Hematopoietic multipotent progenitor cell treated with erythropoietin and hydrocortisone succinate and interleukin-3 and kit ligand, for 8 days (in vitro differentiated cells): ENCODE measurements at regions not wholly inside any gene's neighbourhood (a gene's known extent, or its start where the extent isn't known, plus 50 kb on each side); places are given as distances from the start of the nearest gene placed in this dataset.

Experiments used
- DNase-seq: peaks from one replicate; pipeline ENCODE4 v3.0.0-alpha.2; 2015

GRCh38 chr10:130994191-130994590 is 317.3 kb downstream of the TCERG1L start:
- DNase-seq: no peak

DNA sequence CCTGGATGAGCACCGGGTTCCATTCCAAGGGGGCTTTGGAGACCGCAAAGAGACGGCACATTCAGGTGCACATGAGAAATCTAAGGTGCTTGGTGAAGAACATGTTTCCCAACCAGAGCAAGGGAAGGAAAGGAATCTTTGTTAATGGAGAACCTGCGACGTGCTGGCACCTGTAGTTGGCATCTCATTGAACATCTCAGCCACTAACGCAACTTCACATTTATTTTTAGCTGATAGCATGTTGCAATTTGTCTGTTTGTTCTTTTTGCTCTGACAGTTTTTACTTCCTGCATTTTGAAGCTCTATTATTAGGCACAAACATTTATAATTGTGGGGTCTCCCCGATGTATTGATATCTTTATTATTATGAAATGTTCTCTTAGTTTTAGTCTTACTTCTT is 316.7 kb downstream of the TCERG1L start:
- no peak for DNase-seq

- no peak for DNase-seq
These were observed 314.1 kb downstream of the TCERG1L start for GRCh38 chr10:130997267-130998045.

- DNase-seq: no peak
These were observed 313.5 kb downstream of the TCERG1L start for GRCh38 chr10:130998046-130998435.

- no peak for DNase-seq
These were observed 312.9 kb downstream of the TCERG1L start for GRCh38 chr10:130998642-130999041.

- DNase-seq: no peak
These were observed 311.9 kb downstream of the TCERG1L start for GRCh38 chr10:130999376-131000202.

DNA sequence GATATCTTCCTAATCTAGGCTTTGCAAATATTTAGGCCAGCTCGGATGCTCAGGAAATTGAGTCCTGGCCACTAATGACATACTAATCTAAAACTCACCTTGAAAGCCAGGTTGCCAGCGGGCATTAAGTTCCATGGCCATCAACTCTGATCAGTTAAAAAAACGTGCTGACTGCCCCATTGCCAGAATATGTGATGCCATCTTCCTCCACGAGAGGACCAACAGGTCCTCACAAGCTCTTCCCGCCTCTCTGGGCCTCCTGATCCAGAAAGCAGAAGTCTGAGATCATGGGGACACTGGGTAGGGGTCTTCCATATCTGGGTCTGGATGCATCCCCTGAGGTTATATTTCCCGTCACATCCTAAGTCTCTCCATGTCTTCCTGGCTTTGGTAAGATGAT is 311.3 kb downstream of the TCERG1L start:
- no peak for DNase-seq

- no peak for DNase-seq
These were observed 310.8 kb downstream of the TCERG1L start for GRCh38 chr10:131000743-131001142.

DNA sequence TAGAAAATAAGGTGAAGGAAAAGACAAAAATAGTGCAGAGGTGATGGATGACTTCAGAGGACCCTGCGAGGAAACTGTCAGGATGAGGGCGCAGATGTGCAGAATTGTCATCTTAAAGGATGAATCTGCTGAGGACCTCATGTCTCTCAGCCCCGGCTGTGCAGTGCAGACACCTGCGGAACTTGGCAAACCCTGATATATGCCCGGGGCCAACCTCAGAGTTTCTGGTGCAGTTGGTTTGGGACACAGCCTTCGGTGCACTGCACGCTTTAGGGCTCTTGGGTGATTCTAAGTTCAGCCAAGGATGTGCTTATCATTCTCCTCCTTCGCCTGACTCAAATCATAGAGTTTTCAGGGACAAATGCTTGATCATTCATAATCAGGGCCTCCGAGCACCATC is 310.1 kb downstream of the TCERG1L start:
- no peak for DNase-seq

GRCh38 chr10:131002031-131002861 is 309.3 kb downstream of the TCERG1L start:
- DNase-seq: no peak

GRCh38 chr10:131003455-131003854 is 308.1 kb downstream of the TCERG1L start:
- DNase-seq: no peak

- no peak for DNase-seq
These were observed 307.2 kb downstream of the TCERG1L start for GRCh38 chr10:131004276-131004675.

DNA sequence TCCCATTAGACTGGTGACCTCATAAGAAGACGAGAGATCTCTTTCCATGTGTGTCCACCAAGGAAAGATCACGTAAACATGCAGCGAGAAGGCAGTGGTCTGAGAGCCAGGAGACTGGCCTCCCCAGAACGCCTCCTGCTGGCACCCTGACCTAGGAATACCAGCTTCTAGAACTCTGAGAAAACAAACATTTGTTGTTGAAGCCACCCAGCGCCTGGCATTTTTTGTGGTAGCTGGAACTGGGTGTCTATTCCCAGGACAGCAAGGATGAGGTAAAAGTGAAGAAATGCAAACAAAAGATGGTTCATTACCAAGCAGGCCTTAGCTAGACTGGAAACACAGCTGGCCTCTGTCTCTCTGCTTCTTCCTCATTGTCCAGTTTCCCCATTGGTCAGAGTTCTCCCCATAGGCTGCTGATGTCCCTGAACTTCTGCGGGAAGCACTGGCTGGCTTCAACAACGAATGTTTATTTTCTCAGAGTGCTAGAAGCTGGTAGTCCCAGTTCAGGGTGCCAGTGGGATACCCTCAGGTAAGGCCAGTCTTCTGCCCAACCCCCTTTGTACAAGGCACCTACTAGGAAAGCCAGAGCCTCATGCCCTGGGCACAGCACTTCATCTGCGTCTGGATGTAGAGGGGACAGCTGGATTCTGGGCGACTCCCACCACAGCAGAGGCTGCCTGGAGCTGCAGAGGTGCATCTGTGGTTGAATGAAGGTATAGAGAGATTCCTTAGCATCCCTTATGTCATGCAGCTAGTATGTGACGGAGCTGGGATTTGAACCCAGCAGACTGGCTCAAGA is 304.9 kb downstream of the TCERG1L start:
- no peak for DNase-seq

DNA sequence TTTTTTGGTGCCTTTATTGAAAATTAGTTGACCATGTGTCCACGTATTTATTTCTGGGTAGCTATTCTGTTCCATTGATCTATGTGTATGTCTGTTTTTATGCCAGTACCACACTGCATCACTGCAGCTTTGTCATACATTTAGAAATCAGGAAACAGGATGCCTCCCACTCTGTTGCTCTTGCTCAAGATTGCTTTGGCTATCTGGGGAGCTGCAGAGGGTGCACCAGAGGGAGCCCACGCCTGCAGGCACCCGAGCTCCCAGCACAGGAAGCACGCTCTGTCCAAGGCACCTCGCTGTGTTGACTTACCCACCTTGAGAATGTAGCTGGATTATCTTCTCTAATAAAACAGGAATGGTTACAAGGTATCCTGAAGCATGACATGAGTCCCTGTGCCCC is 301.7 kb downstream of the TCERG1L start:
- DNase-seq: no peak

- DNase-seq: no peak
These were observed 300.5 kb downstream of the TCERG1L start for GRCh38 chr10:131010965-131011575.

- DNase-seq: no peak
These were observed 299.4 kb downstream of the TCERG1L start for GRCh38 chr10:131011936-131012640.

- no peak for DNase-seq
These were observed 298.9 kb downstream of the TCERG1L start for GRCh38 chr10:131012641-131012985.

- DNase-seq: no peak
These were observed 298.1 kb downstream of the TCERG1L start for GRCh38 chr10:131013281-131013912.

- no peak for DNase-seq
These were observed 297.2 kb downstream of the TCERG1L start for GRCh38 chr10:131014271-131014670.

GRCh38 chr10:131015271-131015670 is 296.2 kb downstream of the TCERG1L start:
- no peak for DNase-seq

- DNase-seq: no peak
These were observed 295.0 kb downstream of the TCERG1L start for GRCh38 chr10:131016556-131016955.
